HG03432 (cell line): ENCODE measurements at regions not wholly inside any gene's neighbourhood (a gene's known extent, or its start where the extent isn't known, plus 50 kb on each side); places are given as distances from the start of the nearest gene placed in this dataset.

ENCODE experiments used
- ATAC-seq: cut with Tn5 transposase; IDR thresholded peaks from one replicate; pipeline ENCODE4 v1.9.1; 2021; ENCODE audit warnings: mild to moderate bottlenecking, moderate library complexity; ENCODE audit not compliant: unreplicated experiment

- ATAC-seq = no peak
These were observed 75.3 kb upstream of the ASTN2 start for GRCh38 chr9:117490199-117490598.

GRCh38 chr9:117488659-117489058 is 73.8 kb upstream of the ASTN2 start:
- ATAC-seq = no peak

DNA sequence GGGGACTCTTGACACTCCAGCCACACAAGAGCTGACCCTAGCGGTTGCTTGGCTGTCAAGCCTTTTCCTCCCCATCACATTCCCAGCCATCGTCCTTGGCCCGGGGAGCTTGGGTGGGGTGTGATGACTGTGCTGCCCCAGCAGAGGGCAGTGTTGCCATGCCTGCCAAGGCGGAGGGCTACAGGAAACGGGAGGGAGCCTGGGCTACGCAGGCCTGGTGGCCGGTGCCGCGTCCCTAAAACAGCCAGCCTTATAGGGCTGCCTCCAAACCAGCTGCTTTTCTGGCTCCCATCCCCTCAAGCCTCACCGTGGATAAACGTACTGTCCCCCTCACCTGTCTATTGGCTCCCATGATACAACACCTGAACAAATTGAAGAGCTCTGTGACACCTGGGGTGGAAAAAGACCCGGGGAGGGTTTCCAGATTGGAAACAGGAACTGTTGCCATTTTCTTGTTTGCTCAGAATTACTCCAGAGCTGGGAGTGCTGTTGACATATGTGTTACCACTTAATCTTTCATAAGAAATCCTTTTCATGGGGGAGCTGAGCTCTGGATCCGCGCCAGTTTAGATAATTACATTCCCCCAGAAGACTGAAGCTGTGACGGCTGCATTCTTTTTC is 72.8 kb upstream of the ASTN2 start:
- ATAC-seq = peak; percentile 99

DNA sequence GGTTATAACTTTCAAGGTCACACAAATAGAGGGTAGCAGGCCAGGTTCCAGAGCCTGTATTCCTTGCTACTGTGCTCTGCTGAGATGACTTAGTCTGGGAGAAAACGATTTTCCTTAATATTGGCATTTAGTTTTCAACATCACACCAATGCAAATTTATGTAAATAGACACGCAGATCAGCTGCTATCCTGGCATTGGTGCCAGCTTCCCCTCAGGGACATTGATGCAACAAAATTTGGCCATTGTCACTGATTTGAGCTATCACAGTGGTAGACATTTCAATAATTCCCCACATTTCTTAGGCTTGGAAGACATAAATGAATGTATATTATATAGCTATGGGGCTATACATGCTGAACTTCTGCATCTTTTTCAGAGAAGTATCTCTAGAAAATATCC is 71.6 kb upstream of the ASTN2 start:
- ATAC-seq = no peak

DNA sequence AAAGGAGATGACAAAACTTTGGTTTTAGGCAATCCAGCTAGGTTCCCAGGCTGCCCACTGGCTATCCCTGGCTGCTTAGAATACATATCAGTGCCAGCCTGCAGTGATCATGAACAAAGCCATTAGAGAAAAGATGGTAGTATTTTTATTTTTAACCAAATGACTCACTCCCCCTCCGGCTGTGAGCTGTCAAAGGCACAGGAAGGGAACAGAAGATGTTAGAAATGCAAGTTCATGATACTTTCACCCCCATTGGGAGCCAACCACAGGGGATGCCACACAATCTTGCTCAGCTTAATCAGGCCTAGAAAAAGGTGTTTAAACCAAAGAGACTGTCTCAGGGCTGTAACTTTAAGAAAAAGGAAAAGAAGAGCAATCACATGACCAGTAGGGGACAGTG is 70.3 kb upstream of the ASTN2 start:
- no peak for ATAC-seq

DNA sequence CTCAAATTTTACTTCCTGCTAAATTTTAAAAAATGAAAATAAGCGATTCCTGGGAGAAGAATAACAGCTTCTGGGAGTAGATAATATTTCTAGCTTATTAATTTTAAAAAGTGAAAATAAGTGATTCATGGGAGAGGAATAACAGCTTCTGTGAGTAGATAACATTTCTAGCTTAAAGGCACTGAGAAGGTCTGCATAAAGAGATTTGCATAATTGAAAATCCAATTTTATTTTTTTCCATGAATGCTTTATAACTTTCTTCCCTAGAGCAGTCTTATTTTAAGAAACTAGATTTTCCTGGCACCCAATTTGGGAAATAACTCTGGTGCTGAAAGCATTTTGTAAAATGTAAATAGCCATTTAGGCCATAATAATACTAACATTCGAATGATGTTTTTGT is 65.9 kb upstream of the ASTN2 start:
- no peak for ATAC-seq

DNA sequence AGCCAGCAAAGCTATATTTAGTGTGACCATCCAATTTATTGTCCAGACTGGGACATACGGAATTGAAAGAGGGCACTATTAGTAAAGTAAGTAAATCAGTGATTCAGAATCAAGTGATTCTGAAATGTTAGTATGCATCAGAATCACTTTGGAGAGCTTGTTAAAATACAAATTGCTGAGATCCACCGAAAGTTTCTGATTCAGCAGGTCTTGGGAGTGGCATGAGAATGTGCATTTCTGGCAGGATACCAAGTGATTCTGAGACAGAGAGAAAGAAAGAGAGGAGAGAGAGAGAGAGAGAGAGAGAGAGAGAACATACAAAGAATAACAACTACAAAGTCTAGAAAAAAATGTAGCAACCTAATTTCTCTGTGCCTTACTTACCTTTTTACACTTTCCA is 65.4 kb upstream of the ASTN2 start:
- ATAC-seq = no peak

GRCh38 chr9:117473293-117473692 is 58.4 kb upstream of the ASTN2 start:
- ATAC-seq = no peak

- no peak for ATAC-seq
These were observed 56.0 kb upstream of the ASTN2 start for GRCh38 chr9:117470902-117471301.

GRCh38 chr9:117470455-117470854 is 55.6 kb upstream of the ASTN2 start:
- no peak for ATAC-seq

DNA sequence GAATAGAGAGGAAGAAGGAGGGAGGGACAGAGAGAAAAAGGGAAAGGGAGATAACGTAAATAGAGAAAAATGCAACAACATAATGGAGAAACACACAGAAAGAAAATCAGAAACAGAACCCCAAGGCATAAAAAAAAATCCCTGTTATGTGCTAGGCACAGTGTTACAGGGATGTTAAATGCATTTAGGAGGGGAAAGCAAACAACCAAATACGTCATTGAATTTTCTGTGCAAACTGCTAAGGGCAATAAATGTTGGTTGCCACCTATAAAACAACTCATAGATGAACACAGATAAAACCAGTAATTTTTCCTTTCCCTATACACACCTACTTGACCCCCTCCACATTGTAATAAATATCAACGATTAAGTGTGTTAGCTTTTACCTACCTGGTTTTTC is 51.3 kb upstream of the ASTN2 start:
- no peak for ATAC-seq

- no peak for ATAC-seq
These were observed 50.8 kb upstream of the ASTN2 start for GRCh38 chr9:117465706-117466105.

DNA sequence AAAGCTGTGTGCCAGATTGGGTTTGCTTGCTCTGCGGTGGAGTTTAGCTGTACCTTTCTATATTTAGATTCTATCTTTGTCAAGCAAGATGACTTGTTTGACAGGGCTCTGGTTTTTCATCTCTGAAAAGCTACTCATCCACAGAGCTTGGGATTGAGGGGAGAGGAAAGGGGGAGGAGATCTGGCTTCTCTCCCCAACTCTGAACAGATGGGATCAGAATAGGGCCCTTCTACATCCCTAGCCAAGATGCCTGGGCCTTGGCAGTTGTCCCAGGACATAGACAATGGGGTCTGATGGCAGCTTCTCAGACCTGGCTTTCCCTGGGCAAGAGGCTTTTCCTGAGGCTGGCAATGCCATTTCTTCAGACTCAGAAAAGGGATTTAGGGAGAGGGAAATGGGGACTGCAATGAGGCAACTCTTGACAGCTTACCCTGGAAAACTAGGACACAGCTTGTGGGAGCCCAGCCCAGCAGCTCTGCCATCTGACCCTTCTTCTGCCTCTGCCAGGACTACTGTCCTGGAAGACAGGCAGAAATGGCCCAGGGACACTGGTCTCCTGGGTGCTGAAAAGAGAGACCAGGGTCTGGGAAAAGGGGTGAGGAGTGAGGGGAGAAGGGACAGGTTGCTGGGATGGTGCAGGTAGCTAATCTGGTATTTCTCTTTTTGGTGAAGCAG is 50.2 kb upstream of the ASTN2 start:
- ATAC-seq = no peak
